GM23248 (cell line): ENCODE measurements at regions not wholly inside any gene's neighbourhood (a gene's known extent, or its start where the extent isn't known, plus 50 kb on each side); places are given as distances from the start of the nearest gene placed in this dataset.
"Not testable (repeated sequence)": the region's sequence is repeated elsewhere in the genome, so short reads cannot be mapped to it uniquely, and the experiment has no call there.

Experiments used
- DNase-seq: peaks from one replicate; pipeline ENCODE4 v3.0.0-alpha.2; 2015
- H2AFZ ChIP-seq: fragments of 200-600 bp; sonication (generic); 2 replicates; pipeline ENCODE4 v1.6.1; 2016; ENCODE audit warnings: antibody characterized with exemption
- H3F3A ChIP-seq: fragments of 200-600 bp; sonication (generic); 2 replicates; pipeline ENCODE4 v1.6.1; 2016; ENCODE audit warnings: mild to moderate bottlenecking, antibody characterized with exemption, mixed run types; ENCODE audit not compliant: insufficient read depth
- H3K27ac ChIP-seq: fragments of 200-600 bp; sonication (generic); 2 replicates; pipeline ENCODE4 v1.5.1; 2016; ENCODE audit warnings: mild to moderate bottlenecking
- H3K27me3 ChIP-seq: fragments of 200-600 bp; sonication (generic); replicated peaks from 2 replicates; pipeline ENCODE4 v1.6.1; 2016; ENCODE audit warnings: mild to moderate bottlenecking; ENCODE audit not compliant: insufficient read depth
- H3K36me3 ChIP-seq: fragments of 200-600 bp; sonication (generic); 2 replicates; pipeline ENCODE4 v1.6.1; 2016; ENCODE audit warnings: low read depth, mild to moderate bottlenecking
- H3K4me1 ChIP-seq: fragments of 200-600 bp; sonication (generic); 2 replicates; pipeline ENCODE4 v1.6.1; 2016; ENCODE audit warnings: mild to moderate bottlenecking; ENCODE audit not compliant: insufficient read depth
- H3K4me2 ChIP-seq: fragments of 200-600 bp; sonication (generic); one replicate; pipeline ENCODE4 v1.6.1; 2016; ENCODE audit warnings: mild to moderate bottlenecking; ENCODE audit not compliant: unreplicated experiment
- H3K4me3 ChIP-seq: fragments of 200-600 bp; sonication (generic); 2 replicates; pipeline ENCODE4 v1.5.1; 2016; ENCODE audit warnings: mild to moderate bottlenecking
- H3K79me2 ChIP-seq: fragments of 200-600 bp; sonication (generic); 2 replicates; pipeline ENCODE4 v1.6.1; 2016; ENCODE audit warnings: mild to moderate bottlenecking; ENCODE audit not compliant: insufficient read depth
- H3K9ac ChIP-seq: fragments of 200-600 bp; sonication (generic); 2 replicates; pipeline ENCODE4 v1.6.1; 2016; ENCODE audit warnings: mild to moderate bottlenecking
- H3K9me2 ChIP-seq: fragments of 200-600 bp; sonication (generic); 2 replicates; pipeline ENCODE4 v1.6.1; 2016; ENCODE audit warnings: mixed run types, mild to moderate bottlenecking, moderate library complexity; ENCODE audit not compliant: insufficient read depth
- H3K9me3 ChIP-seq: fragments of 200-600 bp; sonication (generic); one replicate; pipeline ENCODE4 v1.6.1; 2017; ENCODE audit warnings: low read depth
- H4K20me1 ChIP-seq: fragments of 200-600 bp; sonication (generic); 2 replicates; pipeline ENCODE4 v1.6.0; 2016; ENCODE audit not compliant: insufficient read depth
- WGBS, 2 experiments: methylation state at CpG; one replicate each; pipeline ENCODE4 v1.1.6; 2015 to 2017; ENCODE audit warnings: low lambda C conversion rate in 2 of 2, low coverage in 1 of 2; ENCODE audit errors: missing lambda C conversion rate in 2 of 2; 5-methylcytosine and 5-hydroxymethylcytosine counted together
- in situ Hi-C: fragments of 300-500 bp; cut with MboI; formaldehyde crosslinking; loops from 2 replicates; pipeline ENCODE4 v1.15.0; 2020

- H3K36me3 ChIP-seq, H2AFZ ChIP-seq, H3K9me3 ChIP-seq, H3K4me3 ChIP-seq, H4K20me1 ChIP-seq, DNase-seq, H3K79me2 ChIP-seq, H3F3A ChIP-seq, H3K4me1 ChIP-seq, H3K27me3 ChIP-seq, H3K27ac ChIP-seq, H3K4me2 ChIP-seq, H3K9me2 ChIP-seq, H3K9ac ChIP-seq, in situ Hi-C loops: not testable (repeated sequence)
- WGBS, 2 experiments: 88 to 93% methylated on average over 7 of the region's 8 CpGs
Measured at GRCh38 chr17:64800987-64801386, 118.3 kb downstream of the LRRC37A3 start.

GRCh38 chr17:64800361-64800895 lies 118.8 kb downstream of the LRRC37A3 start:
- H3K9me2 ChIP-seq: not testable (repeated sequence)

GRCh38 chr17:64799543-64800188 lies 119.6 kb downstream of the LRRC37A3 start:
- H3K27ac ChIP-seq, H3K27me3 ChIP-seq, in situ Hi-C loops, DNase-seq, H4K20me1 ChIP-seq, H3K9me2 ChIP-seq, H2AFZ ChIP-seq, H3K4me3 ChIP-seq, H3K9me3 ChIP-seq, H3K79me2 ChIP-seq, H3K4me1 ChIP-seq, H3K4me2 ChIP-seq, H3K36me3 ChIP-seq, H3K9ac ChIP-seq, H3F3A ChIP-seq: not testable (repeated sequence)
- WGBS, 2 experiments: 66 to 77% methylated on average over 4 to 8 of the region's 13 CpGs

More at GRCh38 chr17:64800361-64800895, 118.8 kb downstream of the LRRC37A3 start:
- H3K36me3 ChIP-seq, H3K4me2 ChIP-seq, H3K79me2 ChIP-seq, H2AFZ ChIP-seq, H3K27me3 ChIP-seq, H3K27ac ChIP-seq, H3K9me3 ChIP-seq, H3K4me1 ChIP-seq, H3F3A ChIP-seq, DNase-seq, in situ Hi-C loops, H3K9ac ChIP-seq, H4K20me1 ChIP-seq, H3K4me3 ChIP-seq: not testable (repeated sequence)
- WGBS, 2 experiments: 94% methylated on average over 16 to 21 of the region's 21 CpGs

GRCh38 chr17:64798961-64799360 lies 120.3 kb downstream of the LRRC37A3 start:
- H3F3A ChIP-seq, H3K79me2 ChIP-seq, DNase-seq, H3K4me3 ChIP-seq, H3K36me3 ChIP-seq, H4K20me1 ChIP-seq, H3K9ac ChIP-seq, H3K4me1 ChIP-seq, H3K27me3 ChIP-seq, H2AFZ ChIP-seq, in situ Hi-C loops, H3K27ac ChIP-seq, H3K4me2 ChIP-seq, H3K9me2 ChIP-seq, H3K9me3 ChIP-seq: not testable (repeated sequence)
- WGBS, 2 experiments: 100% methylated on average over 1 of the region's 1 CpG

- H3K9ac ChIP-seq, H3K36me3 ChIP-seq, H3K4me3 ChIP-seq, DNase-seq, H3K79me2 ChIP-seq, H2AFZ ChIP-seq, H3K9me2 ChIP-seq, H4K20me1 ChIP-seq, H3K4me2 ChIP-seq, H3F3A ChIP-seq, H3K4me1 ChIP-seq, H3K9me3 ChIP-seq, in situ Hi-C loops, H3K27ac ChIP-seq, H3K27me3 ChIP-seq: not testable (repeated sequence)
- WGBS, 2 experiments: 92 to 98% methylated on average over 5 of the region's 5 CpGs
Measured at GRCh38 chr17:64798489-64798790, 120.8 kb downstream of the LRRC37A3 start.

GRCh38 chr17:64797746-64798488 lies 121.4 kb downstream of the LRRC37A3 start:
- peaks cover 13% of the 10 kb centered on the region for H3K4me1 ChIP-seq
- H3K9me2 ChIP-seq, H3K36me3 ChIP-seq, in situ Hi-C loops, H3K27me3 ChIP-seq, H3K9me3 ChIP-seq, H3K4me3 ChIP-seq, H4K20me1 ChIP-seq, H3K4me2 ChIP-seq, DNase-seq, H3K79me2 ChIP-seq, H2AFZ ChIP-seq, H3K9ac ChIP-seq, H3K27ac ChIP-seq, H3F3A ChIP-seq: not testable (repeated sequence)
- 86 to 91% methylated on average over 9 to 11 of the region's 15 CpGs for WGBS, 2 experiments

- H3K9me3 ChIP-seq, H3K27me3 ChIP-seq, DNase-seq, H3K4me3 ChIP-seq, H3K9me2 ChIP-seq, H3F3A ChIP-seq, H3K4me2 ChIP-seq, H3K79me2 ChIP-seq, H3K36me3 ChIP-seq, in situ Hi-C loops, H2AFZ ChIP-seq, H3K9ac ChIP-seq, H4K20me1 ChIP-seq, H3K27ac ChIP-seq: not testable (repeated sequence)
- H3K4me1 ChIP-seq: peaks cover 18% of the 10 kb centered on the region
- WGBS, 2 experiments: 71% methylated on average over 1 of the region's 1 CpG; no CpG with 5 or more reads in 1 of the 2 experiments
Measured at GRCh38 chr17:64795342-64795741, 123.9 kb downstream of the LRRC37A3 start.
